K562 (cell line): ENCODE measurements at regions not wholly inside any gene's neighbourhood (a gene's known extent, or its start where the extent isn't known, plus 50 kb on each side); places are given as distances from the start of the nearest gene placed in this dataset.

ENCODE experiments used
- HMGN3 ChIP-seq: IDR thresholded peaks from 2 replicates; pipeline ENCODE4 v1.6.1; 2011; ENCODE audit warnings: borderline replicate concordance, low read depth, mild to moderate bottlenecking, mixed read lengths, low read length; ENCODE audit not compliant: insufficient read length; ENCODE audit errors: extremely low read depth
- MAFF ChIP-seq: IDR thresholded peaks from 2 replicates; pipeline ENCODE4 v1.6.1; 2012; ENCODE audit warnings: low read length, improper control_type of control experiment
- MNT ChIP-seq, 2 experiments: fragments of 450-650 bp; conservative IDR thresholded peaks; 2 replicates each; pipeline ENCODE4 v1.6.1; 2017; ENCODE audit warnings: mild to moderate bottlenecking in 2 of 2, moderate library complexity in 2 of 2
- NONO ChIP-seq, 2 experiments: fragments of 200-400 bp in 1 of 2; fragments of 450-650 bp in 1 of 2; formaldehyde crosslinking in 1 of 2; IDR thresholded peaks; 2 replicates each; pipeline ENCODE4 v1.6.1; 2017; ENCODE audit warnings: low read depth in 2 of 2, mild to moderate bottlenecking in 2 of 2, moderate library complexity in 2 of 2, low read length in 1 of 2
- POLR2G ChIP-seq: fragments of 200-400 bp; formaldehyde crosslinking; IDR thresholded peaks from 2 replicates; pipeline ENCODE4 v1.6.1; 2017; ENCODE audit warnings: low read depth, mild to moderate bottlenecking, antibody characterized with exemption, low read length, moderate library complexity
- ZBTB5 ChIP-seq: fragments of 450-650 bp; IDR thresholded peaks from 2 replicates; pipeline ENCODE4 v1.6.1; 2017; ENCODE audit warnings: antibody characterized with exemption
- ZNF239 ChIP-seq: fragments of 250-450 bp; sonication (Bioruptor Pico); IDR thresholded peaks from 2 replicates; pipeline ENCODE4 v1.4.0; 2020; ENCODE audit warnings: mild to moderate bottlenecking
- ZNF561 ChIP-seq: fragments of 450-650 bp; formaldehyde crosslinking; conservative IDR thresholded peaks from 2 replicates; pipeline ENCODE4 v1.4.0; 2020; ENCODE audit warnings: mild to moderate bottlenecking, moderate library complexity
- ZNF589 ChIP-seq: fragments of 200-800 bp; sonication (Bioruptor generic); IDR thresholded peaks from 2 replicates; pipeline ENCODE4 v1.6.1; 2016; ENCODE audit warnings: low read depth, missing genetic modification characterization, missing compliant biosample characterization
- ZNF766 ChIP-seq: fragments of 200-800 bp; sonication (Bioruptor generic); conservative IDR thresholded peaks from 2 replicates; pipeline ENCODE4 v1.6.1; 2016; ENCODE audit warnings: missing genetic modification characterization, missing compliant biosample characterization
- ZNF778 ChIP-seq: fragments of 450-650 bp; formaldehyde crosslinking; IDR thresholded peaks from 2 replicates; pipeline ENCODE4 v1.4.0; 2020; ENCODE audit warnings: mild to moderate bottlenecking, moderate library complexity

GRCh38 chr9:92175441-92175840, 60.2 kb upstream of the SPTLC1 start (continued):
- TF ChIP-seq POLR2G = no peak
- no peak for TF ChIP-seq MAFF
- no peak for TF ChIP-seq ZNF778 (CRISPR knock-in tag)
- TF ChIP-seq ZNF766 = no peak
- no peak for TF ChIP-seq ZNF589 (CRISPR knock-in tag)
- TF ChIP-seq ZNF561 = no peak
- no peak for TF ChIP-seq ZNF239
- no peak for TF ChIP-seq MNT (conservative IDR thresholded peaks at IDR 0.05)
- no peak for TF ChIP-seq HMGN3
- no peak for TF ChIP-seq NONO (IDR thresholded peaks at IDR 0.05; ENCODE audit: low read depth in 2 of 2, low read length in 1 of 2)
- no peak for TF ChIP-seq ZBTB5
